ENCODE measurements at regions not wholly inside any gene's neighbourhood (a gene's known extent, or its start where the extent isn't known, plus 50 kb on each side); places are given as distances from the start of the nearest gene placed in this dataset.

- no peak overlapping the region for H3K4me2 ChIP-seq (ENCODE audit: low read length)
- H3K79me2 ChIP-seq (ENCODE audit: insufficient read depth, low read depth, low read length), result no peaks in the 10 kb centered on the region
- H3K27ac ChIP-seq (ENCODE audit: low read depth, low read length, poor library complexity, severe bottlenecking), result no peak overlapping the region
- CTCF ChIA-PET (ENCODE audit: unreplicated experiment), result no interaction called here
- no peaks in the 10 kb centered on the region for H3K9me3 ChIP-seq (ENCODE audit: low read length)
- BruUV-seq (replicated peaks), result no TSS peak
- intact Hi-C loops (cut with micrococcal nuclease; ENCODE audit: unreplicated experiment), result no loop called here
- H3K4me1 ChIP-seq (ENCODE audit: insufficient read depth, low read length, poor library complexity, severe bottlenecking), result no peaks in the 10 kb centered on the region
- no peaks in the 10 kb centered on the region for H4K20me1 ChIP-seq (ENCODE audit: insufficient read depth, low read length)
- H3K9me2 ChIP-seq (ENCODE audit: insufficient read depth, low read length), result no peaks in the 10 kb centered on the region
- POLR2A ChIA-PET, result no interaction called here
- no peaks in the 10 kb centered on the region for H3K36me3 ChIP-seq (ENCODE audit: insufficient read depth, low read length)
- TF ChIP-seq CTCF (conservative IDR thresholded peaks at IDR 0.05; ENCODE audit: low read length) (no peak), EZH2phosphoT487 (IDR thresholded peaks at IDR 0.05; ENCODE audit: borderline replicate concordance, low read depth, low read length) (no peak)
- no peak for DNase-seq (ENCODE audit: low spot score)
- no peak overlapping the region for H3K4me3 ChIP-seq (ENCODE audit: low read depth, low read length, poor library complexity, severe bottlenecking)
- H2AFZ ChIP-seq (ENCODE audit: low read length), result no peak overlapping the region
Measured at GRCh38 chr5:105581988-105582690, 2019.5 kb upstream of the NUDT12 start.

DNA sequence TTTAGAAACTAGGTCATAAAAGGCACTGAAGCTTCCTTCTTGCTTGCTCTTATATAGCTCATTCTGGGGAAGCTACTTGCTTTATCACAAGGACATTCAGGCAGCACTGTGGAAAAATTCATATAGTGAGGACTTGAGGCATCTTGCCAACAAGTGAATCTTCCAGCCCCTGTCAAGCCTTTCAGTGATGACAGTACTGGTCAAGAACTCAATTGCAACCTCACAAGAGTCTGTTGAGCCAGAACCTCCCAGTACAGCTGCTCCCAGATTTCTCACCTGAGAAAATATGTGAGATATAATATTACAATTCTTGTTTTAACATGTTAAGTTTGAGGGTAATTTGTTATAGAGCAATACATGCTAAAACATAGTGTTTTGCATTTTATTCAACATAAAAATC, 2011.0 kb upstream of the NUDT12 start:
- Histone ChIP-seq H3K4me1 (ENCODE audit: insufficient read depth, low read length, poor library complexity, severe bottlenecking) (no peaks in the 10 kb centered on the region), H3K9me3 (ENCODE audit: low read length) (no peaks in the 10 kb centered on the region), H4K20me1 (ENCODE audit: insufficient read depth, low read length) (no peaks in the 10 kb centered on the region), H3K4me2 (ENCODE audit: low read length) (no peak overlapping the region), H3K79me2 (ENCODE audit: insufficient read depth, low read depth, low read length) (no peaks in the 10 kb centered on the region), H3K9me2 (ENCODE audit: insufficient read depth, low read length) (no peaks in the 10 kb centered on the region), H2AFZ (ENCODE audit: low read length) (no peak overlapping the region), H3K27ac (ENCODE audit: low read depth, low read length, poor library complexity, severe bottlenecking) (no peak overlapping the region), H3K4me3 (ENCODE audit: low read depth, low read length, poor library complexity, severe bottlenecking) (no peak overlapping the region), H3K36me3 (ENCODE audit: insufficient read depth, low read length) (no peaks in the 10 kb centered on the region)
- intact Hi-C loops (cut with micrococcal nuclease; ENCODE audit: unreplicated experiment), result no loop called here
- no TSS peak for BruUV-seq (replicated peaks)
- ChIA-PET CTCF (ENCODE audit: unreplicated experiment) (no interaction called here), POLR2A (interaction anchor here (0.6 kb wide), 1 partner anchor 1041 kb away, joined by 4 read pairs; no protein-coding TSS in a partner anchor)
- no peak for DNase-seq (ENCODE audit: low spot score)
- no peak for TF ChIP-seq EZH2phosphoT487 (IDR thresholded peaks at IDR 0.05; ENCODE audit: borderline replicate concordance, low read depth, low read length)

DNA sequence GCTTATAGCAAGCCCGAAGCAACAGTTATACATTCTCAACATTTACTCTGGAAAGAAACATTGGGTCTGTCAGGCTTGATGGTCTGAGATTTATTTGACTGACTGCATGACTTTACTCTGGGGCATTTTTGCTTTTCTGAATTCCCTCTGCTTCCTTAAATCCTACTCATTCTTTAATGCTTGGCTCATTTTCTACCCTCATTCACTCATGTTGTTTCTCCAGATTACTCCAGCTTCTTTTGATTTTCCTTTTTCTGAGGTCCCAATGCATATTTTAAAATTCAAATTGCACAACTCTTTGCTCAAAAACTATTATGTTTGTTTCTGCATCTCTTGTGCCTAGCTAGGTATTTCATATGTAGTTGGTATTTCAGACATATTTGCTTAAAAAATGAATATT, 2002.9 kb upstream of the NUDT12 start:
- DNase-seq (ENCODE audit: low spot score), result no peak
- Histone ChIP-seq H2AFZ (ENCODE audit: low read length) (no peak overlapping the region), H3K36me3 (ENCODE audit: insufficient read depth, low read length) (no peaks in the 10 kb centered on the region), H3K27ac (ENCODE audit: low read depth, low read length, poor library complexity, severe bottlenecking) (no peak overlapping the region), H3K9me2 (ENCODE audit: insufficient read depth, low read length) (no peaks in the 10 kb centered on the region), H3K4me2 (ENCODE audit: low read length) (no peak overlapping the region), H3K4me3 (ENCODE audit: low read depth, low read length, poor library complexity, severe bottlenecking) (no peak overlapping the region), H3K79me2 (ENCODE audit: insufficient read depth, low read depth, low read length) (no peaks in the 10 kb centered on the region), H3K4me1 (ENCODE audit: insufficient read depth, low read length, poor library complexity, severe bottlenecking) (no peaks in the 10 kb centered on the region), H3K9me3 (ENCODE audit: low read length) (no peaks in the 10 kb centered on the region), H4K20me1 (ENCODE audit: insufficient read depth, low read length) (no peaks in the 10 kb centered on the region)
- intact Hi-C loops (cut with micrococcal nuclease; ENCODE audit: unreplicated experiment), result no loop called here
- ChIA-PET POLR2A (interaction anchor here (2.1 kb wide), 1 partner anchor 15 kb away, joined by 5 read pairs; no protein-coding TSS in a partner anchor), CTCF (ENCODE audit: unreplicated experiment) (no interaction called here)
- TF ChIP-seq EZH2phosphoT487 (IDR thresholded peaks at IDR 0.05; ENCODE audit: borderline replicate concordance, low read depth, low read length) (no peak), CTCF (conservative IDR thresholded peaks at IDR 0.05; ENCODE audit: low read length) (no peak)
- no TSS peak for BruUV-seq (replicated peaks)
